HG03280 (cell line): ENCODE measurements at regions not wholly inside any gene's neighbourhood (a gene's known extent, or its start where the extent isn't known, plus 50 kb on each side); places are given as distances from the start of the nearest gene placed in this dataset.

Source experiments
- ATAC-seq: cut with Tn5 transposase; IDR thresholded peaks from one replicate; pipeline ENCODE4 v1.9.1; 2021; ENCODE audit warnings: mild to moderate bottlenecking, moderate library complexity; ENCODE audit not compliant: unreplicated experiment

DNA sequence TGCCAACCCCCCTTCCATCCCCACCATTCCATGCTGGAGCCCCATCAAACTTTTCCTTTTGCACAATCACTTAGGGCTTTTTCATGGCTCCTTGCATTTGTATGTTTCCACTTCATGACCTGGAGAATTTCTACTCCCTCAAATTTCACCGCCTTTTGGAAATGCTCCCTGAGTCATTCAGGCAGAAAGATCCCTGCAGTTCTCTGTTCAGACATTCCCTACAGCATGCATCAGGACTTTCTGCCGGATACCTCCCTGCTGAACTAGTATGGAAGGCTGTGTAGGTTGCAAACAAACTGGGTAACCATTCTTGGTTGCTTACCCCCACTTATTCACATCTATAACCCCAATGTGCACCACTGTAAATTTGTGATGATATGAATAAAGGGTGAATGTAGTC, 389.6 kb upstream of the CELF4 start:
- ATAC-seq = no peak

GRCh38 chr18:37953876-37954275, 388.3 kb upstream of the CELF4 start:
- ATAC-seq = no peak

DNA sequence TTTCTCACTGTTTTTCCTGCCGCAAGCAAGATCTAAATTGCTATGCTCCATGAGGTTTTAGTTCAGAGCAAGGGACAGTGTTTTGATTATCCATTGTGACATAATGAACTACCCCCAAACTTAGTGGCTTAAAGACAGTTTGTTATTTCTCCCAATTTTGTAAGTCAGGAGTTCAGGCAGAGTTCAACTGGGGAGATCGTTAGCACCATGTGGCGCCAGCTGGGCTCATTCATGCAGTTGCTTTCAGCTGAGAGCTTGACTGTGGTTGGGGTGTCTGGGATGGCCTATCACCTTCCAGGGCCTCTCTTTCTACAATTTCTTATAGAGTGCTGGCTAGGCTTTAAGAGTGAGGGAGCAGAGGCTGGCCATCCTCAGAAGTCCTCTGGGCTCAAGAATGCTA, 382.9 kb upstream of the CELF4 start:
- ATAC-seq = no peak

DNA sequence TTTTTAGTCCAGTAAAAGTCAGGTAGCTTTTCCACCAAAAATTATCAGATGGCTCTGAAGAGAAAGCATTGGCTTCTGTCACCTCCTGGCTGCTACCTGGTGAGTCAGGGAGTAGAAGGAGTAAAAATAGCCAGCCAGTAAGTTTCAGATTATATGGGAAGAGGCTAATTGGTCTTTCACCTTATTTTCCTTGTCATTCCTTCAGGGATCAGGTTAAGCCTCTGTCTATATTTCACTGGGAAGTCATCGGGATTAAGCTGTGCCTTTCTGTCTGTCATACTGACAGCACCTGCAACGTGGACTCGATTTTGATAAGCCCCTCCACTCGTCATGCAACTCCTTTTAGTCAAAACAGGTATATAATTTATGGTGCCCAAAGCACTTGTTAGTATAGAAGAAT, 380.7 kb upstream of the CELF4 start:
- no peak for ATAC-seq

DNA sequence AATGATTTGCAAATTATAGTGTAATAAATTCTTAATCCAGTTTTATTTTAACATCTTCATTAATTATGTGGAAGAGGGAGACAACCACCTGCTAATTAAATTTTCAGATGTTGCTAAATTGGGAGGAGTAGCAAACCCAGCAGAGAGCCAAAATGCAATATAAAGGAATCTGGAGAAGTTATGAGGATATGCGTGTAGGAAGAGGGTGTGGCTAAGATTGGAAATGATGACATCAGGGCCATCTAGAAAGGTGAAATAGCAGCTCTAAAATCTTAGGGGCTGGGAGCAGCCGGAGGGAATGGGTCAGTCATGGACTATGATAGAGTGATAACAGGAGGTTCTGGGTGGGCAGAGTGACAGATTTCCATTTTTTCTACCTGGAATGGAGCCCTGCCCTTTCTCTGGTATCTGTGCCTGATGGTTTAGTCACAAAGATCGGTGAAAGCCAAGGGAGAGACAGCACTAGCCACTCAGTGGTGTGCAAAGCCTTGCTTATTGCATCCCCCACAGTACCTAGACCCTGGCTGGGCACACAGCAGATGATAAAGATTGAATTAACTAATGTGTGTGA, 379.2 kb upstream of the CELF4 start:
- ATAC-seq = no peak

- ATAC-seq = no peak
These were observed 371.7 kb upstream of the CELF4 start for GRCh38 chr18:37937287-37937686.

- no peak for ATAC-seq
These were observed 369.5 kb upstream of the CELF4 start for GRCh38 chr18:37935086-37935485.

DNA sequence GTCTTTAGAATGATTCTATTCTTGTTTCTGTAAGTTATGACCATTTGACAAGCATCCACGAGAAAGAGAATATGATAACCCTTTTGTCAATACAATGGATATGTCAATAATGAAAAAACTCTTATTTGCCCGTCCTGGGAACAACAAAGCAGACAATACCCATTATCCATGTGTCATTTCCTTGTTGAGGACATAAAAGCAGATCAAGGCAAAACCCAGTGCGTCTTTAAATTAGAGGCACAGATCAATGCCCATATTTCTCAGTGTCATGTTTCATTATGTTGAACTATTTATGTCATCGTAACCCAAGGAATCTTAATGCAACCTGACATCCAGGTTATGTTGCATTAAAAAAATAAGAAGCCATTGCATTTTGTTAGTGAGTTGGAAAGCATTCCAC, 365.0 kb upstream of the CELF4 start:
- ATAC-seq = no peak

- ATAC-seq = no peak
These were observed 356.6 kb upstream of the CELF4 start for GRCh38 chr18:37922162-37922561.

DNA sequence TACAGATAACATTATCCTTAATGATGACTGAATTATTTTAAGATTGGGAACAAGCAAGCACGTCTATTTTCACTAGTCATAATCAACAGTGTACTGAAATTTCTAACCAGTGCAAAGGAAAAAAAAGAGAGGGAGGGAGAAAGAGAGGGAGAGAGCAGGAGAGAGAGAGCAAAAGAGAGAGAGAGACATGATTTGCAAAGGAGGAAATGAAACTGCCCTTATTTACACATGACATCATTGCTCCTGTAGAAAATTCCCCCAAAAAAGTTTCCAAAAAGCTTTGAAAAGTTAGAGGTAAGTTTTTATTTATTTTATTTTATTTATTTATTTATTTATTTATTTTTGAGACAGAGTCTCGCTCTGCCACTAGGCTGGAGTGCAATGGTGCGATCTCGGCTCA, 355.3 kb upstream of the CELF4 start:
- ATAC-seq = no peak

- no peak for ATAC-seq
These were observed 347.5 kb upstream of the CELF4 start for GRCh38 chr18:37913051-37913450.

DNA sequence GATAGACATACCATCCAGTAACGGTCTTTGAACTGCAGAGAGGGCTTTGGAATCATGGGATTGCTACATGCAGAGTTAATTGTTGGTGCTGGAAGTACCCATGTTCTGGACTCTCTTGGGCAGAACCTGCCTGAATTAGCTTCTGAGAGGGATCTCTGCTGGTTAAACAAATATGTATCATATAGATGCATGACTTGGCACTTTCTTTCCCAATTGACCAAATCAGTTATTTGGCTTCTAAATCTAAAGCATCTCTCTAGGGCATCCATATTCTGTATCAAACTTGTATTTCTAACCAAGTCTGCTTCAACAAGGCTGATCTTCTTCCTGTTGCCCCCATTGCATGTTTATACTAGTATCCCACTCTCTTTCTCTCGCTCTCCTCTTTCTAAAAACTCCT, 336.7 kb upstream of the CELF4 start:
- no peak for ATAC-seq

DNA sequence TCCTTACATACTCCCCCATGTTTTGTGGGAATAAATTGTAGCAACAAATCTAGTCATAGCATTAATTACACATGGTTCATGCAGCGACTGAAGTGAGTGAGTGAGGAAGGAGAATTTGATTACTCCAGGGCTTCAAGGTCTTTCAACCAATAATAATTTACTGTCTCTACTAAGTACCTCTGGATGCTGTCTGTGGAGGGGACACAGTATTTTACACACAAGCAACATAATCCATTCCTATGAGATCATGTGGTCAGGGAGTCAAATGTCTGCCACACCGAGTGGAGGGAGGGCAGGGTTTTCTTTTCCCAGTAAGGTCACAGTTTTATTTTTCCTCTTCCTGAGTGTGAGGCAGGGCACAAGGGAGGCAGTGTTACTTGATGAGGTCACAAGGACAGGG, 334.7 kb upstream of the CELF4 start:
- ATAC-seq = no peak

GRCh38 chr18:37889963-37890362, 324.4 kb upstream of the CELF4 start:
- ATAC-seq = no peak

DNA sequence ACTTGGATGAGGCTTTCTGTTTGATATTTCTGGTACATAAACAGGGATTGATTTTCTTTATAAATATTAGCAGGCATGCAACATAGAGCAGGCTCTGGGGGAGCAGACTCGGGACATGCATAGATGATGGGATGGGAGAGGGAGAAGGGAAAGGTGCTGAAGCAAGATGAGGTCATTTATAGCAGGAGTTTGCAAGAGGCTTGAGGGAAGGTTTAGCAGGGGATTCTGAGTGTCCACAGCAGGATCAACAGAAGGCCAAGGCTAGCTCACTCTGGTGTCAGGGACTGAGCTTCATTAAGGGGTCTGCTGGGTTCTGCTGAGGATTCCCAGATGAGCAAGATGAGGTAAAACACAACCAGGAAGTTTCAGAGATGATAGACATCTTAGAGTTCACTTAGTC, 309.1 kb upstream of the CELF4 start:
- no peak for ATAC-seq

DNA sequence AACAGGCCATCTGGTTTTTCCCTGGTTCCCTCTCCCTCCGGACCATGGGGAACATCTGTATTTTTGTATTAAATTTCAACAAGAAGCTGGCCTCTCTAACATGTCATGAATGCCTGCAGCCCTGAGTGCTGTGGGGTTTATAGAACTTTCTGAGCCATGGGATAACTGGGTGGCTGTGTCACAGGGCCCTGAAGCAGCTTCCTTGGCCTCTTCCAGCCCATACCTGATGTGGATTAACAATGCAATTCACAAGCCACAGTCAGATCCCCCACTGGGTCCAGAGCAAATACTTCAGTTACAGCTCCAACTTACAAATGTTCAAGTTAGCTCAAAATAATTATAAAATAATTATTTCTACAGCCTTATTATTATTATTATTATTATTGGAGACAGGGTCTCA, 307.8 kb upstream of the CELF4 start:
- no peak for ATAC-seq

DNA sequence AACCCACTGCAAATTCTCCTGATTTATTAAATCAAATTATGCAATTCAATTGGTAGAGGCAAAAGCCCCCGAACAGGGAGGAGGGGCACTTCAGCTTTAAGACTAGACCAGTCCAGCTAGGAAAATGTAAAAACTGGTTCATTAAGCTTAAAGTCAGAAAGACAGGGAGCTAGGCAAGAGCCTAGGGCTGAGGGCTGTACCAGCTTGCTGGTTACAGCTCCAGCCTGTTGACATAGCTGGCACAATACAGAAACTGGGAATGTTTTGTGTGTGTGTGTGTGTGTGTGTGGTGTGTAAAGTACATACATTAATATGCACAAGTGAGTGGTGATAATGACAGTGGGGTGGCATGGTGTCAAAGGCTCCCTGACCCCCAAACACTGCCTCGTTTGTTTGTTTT, 307.0 kb upstream of the CELF4 start:
- ATAC-seq = no peak

- no peak for ATAC-seq
These were observed 306.0 kb upstream of the CELF4 start for GRCh38 chr18:37871561-37871960.

- ATAC-seq = no peak
These were observed 303.5 kb upstream of the CELF4 start for GRCh38 chr18:37869051-37869450.

- no peak for ATAC-seq
These were observed 298.5 kb upstream of the CELF4 start for GRCh38 chr18:37864122-37864521.

DNA sequence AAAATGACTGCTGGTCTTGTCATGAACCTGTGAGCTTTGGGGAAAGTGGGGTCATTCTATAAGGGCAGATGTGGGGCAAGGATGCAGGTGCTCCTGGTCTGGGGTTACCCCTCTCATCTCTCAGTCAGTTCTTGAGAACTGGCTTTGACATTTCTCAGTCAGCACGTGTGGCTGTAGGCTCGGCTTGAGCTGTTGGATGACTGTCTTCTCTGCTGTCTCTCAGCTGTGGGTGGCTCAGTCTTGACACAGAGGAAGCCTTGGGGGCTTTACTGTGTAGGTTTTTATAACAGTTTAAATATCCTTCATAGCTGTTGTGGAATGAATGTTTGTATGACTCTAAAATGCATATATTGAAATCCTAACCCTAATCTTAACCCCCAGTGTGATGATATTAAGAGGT, 296.4 kb upstream of the CELF4 start:
- ATAC-seq = no peak

- no peak for ATAC-seq
These were observed 288.8 kb upstream of the CELF4 start for GRCh38 chr18:37854396-37854795.

DNA sequence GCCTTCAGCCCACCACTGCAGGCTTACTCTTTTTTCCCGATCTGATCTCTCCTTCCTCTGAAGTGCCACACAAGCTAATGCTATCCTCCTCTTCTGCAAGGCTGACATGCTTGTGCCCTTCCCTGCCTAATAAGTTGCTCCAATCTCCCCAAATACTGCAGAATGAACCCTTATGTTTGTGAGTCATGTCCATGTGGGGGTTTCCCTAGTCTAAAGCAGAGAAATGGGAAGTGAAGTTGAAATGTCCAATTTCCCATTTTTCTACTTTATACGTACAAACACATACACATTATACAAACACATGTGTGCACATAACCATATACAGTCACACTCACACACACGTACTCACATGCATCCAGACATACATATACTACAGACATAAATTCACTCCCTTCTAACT, 288.1 kb upstream of the CELF4 start:
- no peak for ATAC-seq

- ATAC-seq = no peak
These were observed 286.9 kb upstream of the CELF4 start for GRCh38 chr18:37852464-37852863.
